OCI-LY7 (cell line): ENCODE measurements at regions not wholly inside any gene's neighbourhood (a gene's known extent, or its start where the extent isn't known, plus 50 kb on each side); places are given as distances from the start of the nearest gene placed in this dataset.

Experiments
- BruUV-seq: library from RNA; stranded (reverse); fragments of 400-500 nt; replicated peaks from 2 replicates; lab custom pipeline; 2021; lab: Mats Ljungman, UMichigan
- CTCF ChIA-PET: fragments of 300-600 bp; sonication (Branson Sonifier 250); formaldehyde crosslinking; loops from one replicate; lab custom pipeline; 2022; ENCODE audit warnings: antibody characterized with exemption; ENCODE audit not compliant: unreplicated experiment; lab: Charles Lee
- POLR2A ChIA-PET: fragments of 300-600 bp; sonication (Branson Sonifier 250); formaldehyde crosslinking; loops from one replicate; lab custom pipeline; 2022; ENCODE audit warnings: antibody characterized with exemption; lab: Charles Lee
- DNase-seq: peaks from one replicate; pipeline ENCODE4 v3.0.0-alpha.2; 2015; ENCODE audit warnings: low spot score
- H2AFZ ChIP-seq: fragments of 200-600 bp; sonication (generic), shearing (Covaris generic); 2 replicates; pipeline ENCODE4 v1.6.1; 2014; ENCODE audit warnings: mild to moderate bottlenecking, antibody characterized with exemption, low read length, moderate library complexity
- H3K27ac ChIP-seq: fragments of 200-600 bp; sonication (generic); 2 replicates; pipeline ENCODE4 v1.5.1; 2014; ENCODE audit warnings: mixed run types, low read depth, mild to moderate bottlenecking, moderate library complexity, low read length, inconsistent platforms; ENCODE audit not compliant: poor library complexity, severe bottlenecking
- H3K36me3 ChIP-seq: fragments of 200-600 bp; sonication (generic); 2 replicates; pipeline ENCODE4 v1.6.1; 2014; ENCODE audit warnings: mild to moderate bottlenecking, antibody characterized with exemption, low read length, moderate library complexity, mixed read lengths; ENCODE audit not compliant: insufficient read depth
- H3K4me1 ChIP-seq: fragments of 200-600 bp; sonication (generic); 2 replicates; pipeline ENCODE4 v1.5.1; 2014; ENCODE audit warnings: mild to moderate bottlenecking, low read length; ENCODE audit not compliant: insufficient read depth, poor library complexity, severe bottlenecking
- H3K4me2 ChIP-seq: fragments of 200-600 bp; sonication (generic); 2 replicates; pipeline ENCODE4 v1.6.1; 2014; ENCODE audit warnings: mild to moderate bottlenecking, low read length
- H3K4me3 ChIP-seq: fragments of 200-600 bp; sonication (generic); 2 replicates; pipeline ENCODE4 v1.5.1; 2014; ENCODE audit warnings: mild to moderate bottlenecking, low read depth, low read length; ENCODE audit not compliant: poor library complexity, severe bottlenecking
- H3K79me2 ChIP-seq: fragments of 200-600 bp; sonication (generic); 2 replicates; pipeline ENCODE4 v1.6.1; 2016; ENCODE audit warnings: low read depth, mild to moderate bottlenecking, low read length, moderate library complexity, mixed read lengths; ENCODE audit not compliant: insufficient read depth
- H3K9me2 ChIP-seq: fragments of 200-600 bp; sonication (generic); 2 replicates; pipeline ENCODE4 v1.6.1; 2016; ENCODE audit warnings: mild to moderate bottlenecking, low read length, mixed read lengths; ENCODE audit not compliant: insufficient read depth
- H3K9me3 ChIP-seq: fragments of 200-600 bp; sonication (generic); 2 replicates; pipeline ENCODE4 v1.6.1; 2014; ENCODE audit warnings: mild to moderate bottlenecking, mixed run types, low read length, mixed read lengths
- H4K20me1 ChIP-seq: fragments of 200-600 bp; sonication (generic); 2 replicates; pipeline ENCODE4 v1.6.1; 2014; ENCODE audit warnings: mild to moderate bottlenecking, antibody characterized with exemption, low read length, moderate library complexity, mixed read lengths; ENCODE audit not compliant: insufficient read depth
- EZH2phosphoT487 ChIP-seq: fragments of 200-600 bp; sonication (generic); IDR thresholded peaks from 2 replicates; pipeline ENCODE4 v1.6.1; 2018; ENCODE audit warnings: low read depth, borderline replicate concordance, mild to moderate bottlenecking, mixed run types, antibody characterized with exemption, low read length, moderate library complexity, mixed read lengths
- intact Hi-C: fragments of 100-400 bp; cut with micrococcal nuclease; formaldehyde crosslinking; loops from one replicate; pipeline ENCODE4 v1.10.0; 2022; ENCODE audit not compliant: unreplicated experiment
- TF ChIP-seq, protein P1 (sequence below): fragments of 200-600 bp; sonication (generic); conservative IDR thresholded peaks from 2 replicates; pipeline ENCODE4 v1.5.1; 2014; ENCODE audit warnings: mild to moderate bottlenecking, antibody characterized with exemption, low read length, moderate library complexity, mixed read lengths

DNA sequence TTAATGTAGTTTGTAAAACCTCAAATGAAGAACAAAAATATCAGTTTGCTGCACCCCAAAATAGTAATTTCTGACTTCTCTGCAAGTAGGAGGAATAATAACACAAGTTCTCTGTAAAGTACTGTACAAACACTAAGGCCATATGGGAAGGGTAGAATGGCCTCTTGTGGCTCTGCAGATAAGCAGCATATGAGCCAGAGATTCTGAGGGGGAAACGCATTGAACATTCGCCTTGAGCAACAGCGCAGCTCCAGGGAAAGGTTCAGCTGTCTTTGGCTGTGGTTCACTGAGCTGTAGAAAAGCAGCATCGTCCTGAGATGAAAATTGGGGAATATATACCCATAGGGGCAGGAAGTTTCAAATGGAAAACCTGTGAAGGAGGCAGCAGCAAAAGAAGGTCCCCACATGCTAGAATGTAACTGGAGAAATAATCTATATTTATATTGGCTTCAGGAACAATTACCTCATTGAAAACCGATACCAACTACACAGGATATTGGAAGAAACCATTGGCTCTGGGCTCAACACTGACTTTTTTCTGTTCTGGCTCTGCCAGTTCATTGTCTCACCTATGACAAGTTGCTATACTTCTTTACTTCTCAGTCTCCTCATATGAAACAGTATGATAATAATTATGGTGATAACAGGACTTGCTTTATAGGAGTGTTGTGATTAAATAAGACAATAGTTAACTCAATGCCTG is 357.6 kb upstream of the CPEB2 start:
- CTCF ChIA-PET: no interaction called here
- H4K20me1 ChIP-seq: no peaks in the 10 kb centered on the region
- H3K79me2 ChIP-seq: no peaks in the 10 kb centered on the region
- no TSS peak for BruUV-seq
- H3K4me2 ChIP-seq: no peak overlapping the region
- TF ChIP-seq, protein P1, sequence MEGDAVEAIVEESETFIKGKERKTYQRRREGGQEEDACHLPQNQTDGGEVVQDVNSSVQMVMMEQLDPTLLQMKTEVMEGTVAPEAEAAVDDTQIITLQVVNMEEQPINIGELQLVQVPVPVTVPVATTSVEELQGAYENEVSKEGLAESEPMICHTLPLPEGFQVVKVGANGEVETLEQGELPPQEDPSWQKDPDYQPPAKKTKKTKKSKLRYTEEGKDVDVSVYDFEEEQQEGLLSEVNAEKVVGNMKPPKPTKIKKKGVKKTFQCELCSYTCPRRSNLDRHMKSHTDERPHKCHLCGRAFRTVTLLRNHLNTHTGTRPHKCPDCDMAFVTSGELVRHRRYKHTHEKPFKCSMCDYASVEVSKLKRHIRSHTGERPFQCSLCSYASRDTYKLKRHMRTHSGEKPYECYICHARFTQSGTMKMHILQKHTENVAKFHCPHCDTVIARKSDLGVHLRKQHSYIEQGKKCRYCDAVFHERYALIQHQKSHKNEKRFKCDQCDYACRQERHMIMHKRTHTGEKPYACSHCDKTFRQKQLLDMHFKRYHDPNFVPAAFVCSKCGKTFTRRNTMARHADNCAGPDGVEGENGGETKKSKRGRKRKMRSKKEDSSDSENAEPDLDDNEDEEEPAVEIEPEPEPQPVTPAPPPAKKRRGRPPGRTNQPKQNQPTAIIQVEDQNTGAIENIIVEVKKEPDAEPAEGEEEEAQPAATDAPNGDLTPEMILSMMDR: no peak
- no peak for TF ChIP-seq EZH2phosphoT487
- POLR2A ChIA-PET: no interaction called here
- no peaks in the 10 kb centered on the region for H3K9me2 ChIP-seq
- H3K9me3 ChIP-seq: no peaks in the 10 kb centered on the region
- no peak overlapping the region for H2AFZ ChIP-seq
- no peak for DNase-seq
- intact Hi-C loops: no loop called here
- H3K4me3 ChIP-seq: no peak overlapping the region
- no peaks in the 10 kb centered on the region for H3K4me1 ChIP-seq
- H3K27ac ChIP-seq: no peak overlapping the region
- H3K36me3 ChIP-seq: no peaks in the 10 kb centered on the region

DNA sequence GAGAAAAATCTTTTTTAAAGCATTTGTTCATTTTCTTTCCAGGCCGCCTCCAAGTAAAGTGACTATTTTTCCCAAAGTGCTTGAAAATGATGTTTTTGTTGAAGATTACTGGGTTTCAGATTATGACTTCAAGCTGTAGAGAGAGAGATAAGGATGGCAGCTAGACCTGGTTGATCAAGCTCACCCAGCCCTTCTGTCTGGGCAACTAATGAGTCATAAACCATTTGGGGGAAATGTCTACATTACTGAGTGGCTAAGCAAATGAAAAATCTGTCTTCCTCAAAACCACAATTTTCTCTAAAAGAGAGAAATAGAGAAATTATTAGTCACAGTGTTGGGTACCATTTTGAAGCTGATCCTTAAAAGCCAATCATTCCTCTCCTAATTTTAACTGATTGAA is 355.4 kb upstream of the CPEB2 start:
- intact Hi-C loops: no loop called here
- no TSS peak for BruUV-seq
- H3K4me3 ChIP-seq: no peak overlapping the region
- H3K9me2 ChIP-seq: no peaks in the 10 kb centered on the region
- DNase-seq: no peak
- H3K4me2 ChIP-seq: no peak overlapping the region
- no peaks in the 10 kb centered on the region for H4K20me1 ChIP-seq
- H3K79me2 ChIP-seq: no peaks in the 10 kb centered on the region
- ChIA-PET POLR2A (interaction anchor here (1.2 kb wide), 1 partner anchor 13 kb away, joined by 3 read pairs; no protein-coding TSS in a partner anchor), CTCF (no interaction called here)
- H3K9me3 ChIP-seq: no peaks in the 10 kb centered on the region
- TF ChIP-seq, protein P1: no peak
- no peak for TF ChIP-seq EZH2phosphoT487
- no peak overlapping the region for H2AFZ ChIP-seq
- no peaks in the 10 kb centered on the region for H3K36me3 ChIP-seq
- H3K4me1 ChIP-seq: no peaks in the 10 kb centered on the region
- no peak overlapping the region for H3K27ac ChIP-seq

DNA sequence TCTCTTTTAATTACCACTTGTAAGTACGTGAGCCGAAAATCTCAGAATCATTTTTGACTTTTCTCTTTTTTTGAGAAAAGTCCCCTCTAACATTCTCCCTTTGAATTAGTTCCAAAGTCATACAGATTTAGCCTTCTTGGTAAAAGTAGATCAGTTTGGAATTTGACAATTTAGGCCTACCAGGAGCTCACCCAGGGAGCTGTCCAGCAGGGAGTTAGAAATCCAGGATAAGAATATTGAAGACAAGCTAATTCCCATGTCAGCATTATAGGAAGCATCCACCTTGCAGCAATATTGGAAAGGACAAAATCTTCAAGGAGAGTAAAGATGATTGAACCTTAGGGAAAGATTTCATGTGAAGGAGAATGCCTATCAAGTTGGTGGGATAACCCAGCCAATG is 352.2 kb upstream of the CPEB2 start:
- H3K9me2 ChIP-seq: no peaks in the 10 kb centered on the region
- TF ChIP-seq, protein P1: no peak
- no peak for TF ChIP-seq EZH2phosphoT487
- H3K4me1 ChIP-seq: no peaks in the 10 kb centered on the region
- no peak overlapping the region for H3K4me3 ChIP-seq
- no peaks in the 10 kb centered on the region for H3K36me3 ChIP-seq
- H3K4me2 ChIP-seq: no peak overlapping the region
- intact Hi-C loops: no loop called here
- CTCF ChIA-PET: no interaction called here
- no peak overlapping the region for H2AFZ ChIP-seq
- no peak overlapping the region for H3K27ac ChIP-seq
- BruUV-seq: no TSS peak
- H3K9me3 ChIP-seq: no peaks in the 10 kb centered on the region
- no peak for DNase-seq
- no peaks in the 10 kb centered on the region for H3K79me2 ChIP-seq
- no peaks in the 10 kb centered on the region for H4K20me1 ChIP-seq
- POLR2A ChIA-PET: no interaction called here
